ENCODE measurements at regions not wholly inside any gene's neighbourhood (a gene's known extent, or its start where the extent isn't known, plus 50 kb on each side); places are given as distances from the start of the nearest gene placed in this dataset.

DNA sequence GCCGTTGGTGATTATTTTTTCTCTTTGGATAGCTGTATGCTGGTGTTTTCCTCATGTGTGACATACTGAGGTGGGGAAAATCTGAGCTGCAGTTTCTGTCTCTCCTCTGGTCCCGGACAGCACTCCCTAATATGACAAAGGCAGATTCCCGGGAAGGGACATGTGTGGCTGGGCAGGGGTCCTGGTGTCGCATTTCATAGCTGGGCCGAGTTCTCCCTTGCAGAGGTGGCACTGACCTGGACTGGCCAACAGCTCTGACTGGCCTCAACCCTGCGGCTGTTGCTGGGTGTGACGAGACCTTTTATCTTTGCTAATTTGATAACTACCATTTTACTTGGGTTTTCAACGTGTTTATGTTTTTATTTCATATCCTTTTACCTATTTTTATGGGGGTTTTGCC is 248.6 kb upstream of the TCERG1L start:
- Mint-ChIP-seq H3K27me3 (ENCODE audit: unreplicated experiment) (peaks cover 78% of the 10 kb centered on the region), H3K27ac (ENCODE audit: unreplicated experiment) (no peak overlapping the region), H3K4me1 (ENCODE audit: low read depth, unreplicated experiment) (no peaks in the 10 kb centered on the region), H3K9me3 (ENCODE audit: low read depth, unreplicated experiment) (peaks cover 4% of the 10 kb centered on the region), H3K4me3 (ENCODE audit: low read depth, unreplicated experiment) (no peak overlapping the region), H3K36me3 (ENCODE audit: insufficient read depth, unreplicated experiment) (no peaks in the 10 kb centered on the region)
- intact Hi-C loops (cut with micrococcal nuclease; ENCODE audit: unreplicated experiment), result no loop called here
- no peak for DNase-seq
- no peak for TF ChIP-seq CTCF (IDR thresholded peaks at IDR 0.05; ENCODE audit: unreplicated experiment)
- no TSS peak for BruUV-seq (replicated peaks)
- CTCF ChIA-PET, result no interaction called here

GRCh38 chr10:131560706-131561355 is 249.3 kb upstream of the TCERG1L start:
- CTCF ChIA-PET, result no interaction called here
- no TSS peak for BruUV-seq (replicated peaks)
- Mint-ChIP-seq H3K9me3 (ENCODE audit: low read depth, unreplicated experiment) (peaks cover 4% of the 10 kb centered on the region), H3K27me3 (ENCODE audit: unreplicated experiment) (peaks cover 72% of the 10 kb centered on the region), H3K27ac (ENCODE audit: unreplicated experiment) (no peak overlapping the region), H3K4me1 (ENCODE audit: low read depth, unreplicated experiment) (no peaks in the 10 kb centered on the region), H3K4me3 (ENCODE audit: low read depth, unreplicated experiment) (no peak overlapping the region), H3K36me3 (ENCODE audit: insufficient read depth, unreplicated experiment) (no peaks in the 10 kb centered on the region)
- no peak for DNase-seq
- no peak for TF ChIP-seq CTCF (IDR thresholded peaks at IDR 0.05; ENCODE audit: unreplicated experiment)
- intact Hi-C loops (cut with micrococcal nuclease; ENCODE audit: unreplicated experiment), result no loop called here

- intact Hi-C loops (cut with micrococcal nuclease; ENCODE audit: unreplicated experiment), result no loop called here
- no peak for TF ChIP-seq CTCF (IDR thresholded peaks at IDR 0.05; ENCODE audit: unreplicated experiment)
- BruUV-seq (replicated peaks), result no TSS peak
- H3K36me3 Mint-ChIP-seq (ENCODE audit: insufficient read depth, unreplicated experiment), result no peaks in the 10 kb centered on the region
- no peak overlapping the region for H3K4me3 Mint-ChIP-seq (ENCODE audit: low read depth, unreplicated experiment)
- H3K27me3 Mint-ChIP-seq (ENCODE audit: unreplicated experiment), result peaks cover 70% of the 10 kb centered on the region
- peaks cover 4% of the 10 kb centered on the region for H3K9me3 Mint-ChIP-seq (ENCODE audit: low read depth, unreplicated experiment)
- no peaks in the 10 kb centered on the region for H3K4me1 Mint-ChIP-seq (ENCODE audit: low read depth, unreplicated experiment)
- no peak overlapping the region for H3K27ac Mint-ChIP-seq (ENCODE audit: unreplicated experiment)
- CTCF ChIA-PET, result interaction anchor here (0.6 kb wide), 1 partner anchor 129 kb away, joined by 3 read pairs; no protein-coding TSS in a partner anchor
- no peak for DNase-seq
These were observed 250.4 kb upstream of the TCERG1L start for GRCh38 chr10:131561897-131562296.

DNA sequence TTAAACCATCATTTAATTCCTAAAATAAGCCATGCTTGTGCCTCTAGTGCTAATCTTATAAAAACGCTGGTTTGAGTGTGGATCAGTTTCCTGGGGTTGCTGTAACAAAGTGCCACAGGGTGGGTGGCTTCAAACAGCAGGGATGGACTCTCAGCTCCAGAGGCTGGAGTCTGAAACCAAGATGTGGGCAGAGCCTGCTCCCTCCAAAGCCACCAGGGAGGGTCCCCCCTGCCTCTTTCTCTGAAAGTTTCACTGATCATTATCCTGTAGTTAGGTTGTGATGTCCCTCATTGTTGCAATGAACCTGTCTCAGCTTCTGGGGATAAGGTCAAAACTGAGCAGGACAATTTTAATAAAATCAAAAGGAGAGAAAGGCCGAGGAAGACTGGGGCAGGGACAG is 251.9 kb upstream of the TCERG1L start:
- H3K36me3 Mint-ChIP-seq (ENCODE audit: insufficient read depth, unreplicated experiment), result no peaks in the 10 kb centered on the region
- H3K4me1 Mint-ChIP-seq (ENCODE audit: low read depth, unreplicated experiment), result no peaks in the 10 kb centered on the region
- no TSS peak for BruUV-seq (replicated peaks)
- DNase-seq, result no peak
- CTCF ChIA-PET, result no interaction called here
- no peak for TF ChIP-seq CTCF (IDR thresholded peaks at IDR 0.05; ENCODE audit: unreplicated experiment)
- intact Hi-C loops (cut with micrococcal nuclease; ENCODE audit: unreplicated experiment), result no loop called here
- no peak overlapping the region for H3K4me3 Mint-ChIP-seq (ENCODE audit: low read depth, unreplicated experiment)
- H3K9me3 Mint-ChIP-seq (ENCODE audit: low read depth, unreplicated experiment), result peaks cover 4% of the 10 kb centered on the region
- H3K27ac Mint-ChIP-seq (ENCODE audit: unreplicated experiment), result no peak overlapping the region
- peaks cover 65% of the 10 kb centered on the region for H3K27me3 Mint-ChIP-seq (ENCODE audit: unreplicated experiment)

All from Calu3 (cell line).